ENCODE measurements at regions not wholly inside any gene's neighbourhood (a gene's known extent, or its start where the extent isn't known, plus 50 kb on each side); places are given as distances from the start of the nearest gene placed in this dataset.

- Mint-ChIP-seq H3K27ac (ENCODE audit: unreplicated experiment) (no peak overlapping the region), H3K4me3 (ENCODE audit: unreplicated experiment) (no peak overlapping the region), H3K4me1 (ENCODE audit: low read depth, unreplicated experiment) (peaks cover 7% of the 10 kb centered on the region), H3K36me3 (ENCODE audit: unreplicated experiment) (no peaks in the 10 kb centered on the region), H3K27me3 (ENCODE audit: unreplicated experiment) (no peaks in the 10 kb centered on the region), H3K9me3 (ENCODE audit: unreplicated experiment) (no peaks in the 10 kb centered on the region)
- DNase-seq, result no peak
- no peak for TF ChIP-seq CTCF (IDR thresholded peaks at IDR 0.05; ENCODE audit: partially characterized antibody, unreplicated experiment)
These were observed 199.8 kb upstream of the POU3F2 start for GRCh38 chr6:98634569-98634968.

- H3K4me1 Mint-ChIP-seq (ENCODE audit: low read depth, unreplicated experiment), result peaks cover 11% of the 10 kb centered on the region
- DNase-seq, result no peak
- no peak overlapping the region for H3K27ac Mint-ChIP-seq (ENCODE audit: unreplicated experiment)
- TF ChIP-seq CTCF (IDR thresholded peaks at IDR 0.05; ENCODE audit: partially characterized antibody, unreplicated experiment), result no peak
- H3K36me3 Mint-ChIP-seq (ENCODE audit: unreplicated experiment), result no peaks in the 10 kb centered on the region
- peaks cover 1% of the 10 kb centered on the region for H3K27me3 Mint-ChIP-seq (ENCODE audit: unreplicated experiment)
- no peaks in the 10 kb centered on the region for H3K9me3 Mint-ChIP-seq (ENCODE audit: unreplicated experiment)
- H3K4me3 Mint-ChIP-seq (ENCODE audit: unreplicated experiment), result no peak overlapping the region
These were observed 199.2 kb upstream of the POU3F2 start for GRCh38 chr6:98635191-98635590.

GRCh38 chr6:98636941-98637340 is 197.4 kb upstream of the POU3F2 start:
- H3K36me3 Mint-ChIP-seq (ENCODE audit: unreplicated experiment), result no peaks in the 10 kb centered on the region
- no peak for DNase-seq
- no peak overlapping the region for H3K4me3 Mint-ChIP-seq (ENCODE audit: unreplicated experiment)
- no peak for TF ChIP-seq CTCF (IDR thresholded peaks at IDR 0.05; ENCODE audit: partially characterized antibody, unreplicated experiment)
- H3K27ac Mint-ChIP-seq (ENCODE audit: unreplicated experiment), result no peak overlapping the region
- H3K27me3 Mint-ChIP-seq (ENCODE audit: unreplicated experiment), result peaks cover 1% of the 10 kb centered on the region
- H3K9me3 Mint-ChIP-seq (ENCODE audit: unreplicated experiment), result no peaks in the 10 kb centered on the region
- peaks cover 24% of the 10 kb centered on the region for H3K4me1 Mint-ChIP-seq (ENCODE audit: low read depth, unreplicated experiment)

- peaks cover 1% of the 10 kb centered on the region for H3K27me3 Mint-ChIP-seq (ENCODE audit: unreplicated experiment)
- H3K27ac Mint-ChIP-seq (ENCODE audit: unreplicated experiment), result peak overlapping the region; percentile 49
- no peaks in the 10 kb centered on the region for H3K9me3 Mint-ChIP-seq (ENCODE audit: unreplicated experiment)
- DNase-seq, result no peak
- H3K4me3 Mint-ChIP-seq (ENCODE audit: unreplicated experiment), result no peak overlapping the region
- H3K36me3 Mint-ChIP-seq (ENCODE audit: unreplicated experiment), result no peaks in the 10 kb centered on the region
- H3K4me1 Mint-ChIP-seq (ENCODE audit: low read depth, unreplicated experiment), result peaks cover 36% of the 10 kb centered on the region
- TF ChIP-seq CTCF (IDR thresholded peaks at IDR 0.05; ENCODE audit: partially characterized antibody, unreplicated experiment), result no peak
These were observed 195.2 kb upstream of the POU3F2 start for GRCh38 chr6:98639089-98639635.

- H3K9me3 Mint-ChIP-seq (ENCODE audit: unreplicated experiment), result no peaks in the 10 kb centered on the region
- peaks cover 40% of the 10 kb centered on the region for H3K4me1 Mint-ChIP-seq (ENCODE audit: low read depth, unreplicated experiment)
- TF ChIP-seq CTCF (IDR thresholded peaks at IDR 0.05; ENCODE audit: partially characterized antibody, unreplicated experiment), result no peak
- no peak for DNase-seq
- no peaks in the 10 kb centered on the region for H3K36me3 Mint-ChIP-seq (ENCODE audit: unreplicated experiment)
- peak overlapping the region; percentile 59 for H3K27ac Mint-ChIP-seq (ENCODE audit: unreplicated experiment)
- H3K27me3 Mint-ChIP-seq (ENCODE audit: unreplicated experiment), result peaks cover 1% of the 10 kb centered on the region
- H3K4me3 Mint-ChIP-seq (ENCODE audit: unreplicated experiment), result no peak overlapping the region
These were observed 194.0 kb upstream of the POU3F2 start for GRCh38 chr6:98640366-98640765.

Measured in glutamatergic neuron (in vitro differentiated cells).